OCI-LY7 (cell line): ENCODE measurements at regions not wholly inside any gene's neighbourhood (a gene's known extent, or its start where the extent isn't known, plus 50 kb on each side); places are given as distances from the start of the nearest gene placed in this dataset.

Source experiments
- CTCF ChIP-seq: fragments of 200-600 bp; sonication (generic); conservative IDR thresholded peaks from 2 replicates; pipeline ENCODE4 v1.5.1; 2014; ENCODE audit warnings: mild to moderate bottlenecking, antibody characterized with exemption, low read length, moderate library complexity, mixed read lengths
- EZH2phosphoT487 ChIP-seq: fragments of 200-600 bp; sonication (generic); IDR thresholded peaks from 2 replicates; pipeline ENCODE4 v1.6.1; 2018; ENCODE audit warnings: low read depth, borderline replicate concordance, mild to moderate bottlenecking, mixed run types, antibody characterized with exemption, low read length, moderate library complexity, mixed read lengths

- TF ChIP-seq CTCF (no peak), EZH2phosphoT487 (no peak)
These were observed 251.7 kb upstream of the NOVA1 start for GRCh38 chr14:26849514-26849913.
